ENCODE measurements at regions not wholly inside any gene's neighbourhood (a gene's known extent, or its start where the extent isn't known, plus 50 kb on each side); places are given as distances from the start of the nearest gene placed in this dataset.

DNA sequence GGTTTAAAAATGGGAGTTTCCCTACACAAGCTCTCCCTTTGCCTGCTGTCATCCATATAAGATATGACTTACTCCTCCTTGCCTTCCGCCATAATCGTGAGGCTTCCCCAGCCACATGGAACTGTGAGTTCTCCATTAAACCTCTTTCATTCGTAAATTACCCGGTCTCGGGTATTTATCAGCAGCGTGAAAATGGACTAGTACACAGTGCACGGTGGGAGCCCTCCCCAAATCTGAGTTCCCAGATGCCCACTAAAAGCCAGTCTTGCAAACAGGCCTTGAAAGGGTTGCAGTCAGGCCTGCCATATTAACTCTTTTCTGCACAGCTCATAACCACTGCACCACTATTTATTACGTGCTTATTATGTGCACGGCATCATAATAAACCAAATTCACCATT lies 400.9 kb downstream of the PRDM2 start:
- Histone ChIP-seq H3K27ac (ENCODE audit: low read depth in 1 of 2, low read length in 2 of 2) (no peak overlapping the region), H2AFZ (ENCODE audit: insufficient read depth, low read depth, low read length, poor library complexity, severe bottlenecking) (no peak overlapping the region), H3K36me3 (replicated peaks in 1 of 2; ENCODE audit: control insufficient read depth in 1 of 2, insufficient read depth in 2 of 2, low read length in 2 of 2) (no peaks in the 10 kb centered on the region), H3K79me2 (ENCODE audit: insufficient read depth, low read length) (no peaks in the 10 kb centered on the region), H3K9me3 (replicated peaks in 1 of 2; ENCODE audit: control insufficient read depth in 1 of 2, insufficient read depth in 1 of 2, low read length in 2 of 2) (no peaks in the 10 kb centered on the region), H4K20me1 (ENCODE audit: insufficient read depth, low read length) (no peaks in the 10 kb centered on the region), H3K27me3 (ENCODE audit: control insufficient read depth in 2 of 2, insufficient read depth in 2 of 2, low read length in 2 of 2) (no peaks in the 10 kb centered on the region), H3K4me3 (replicated peaks in 1 of 3; ENCODE audit: low read depth in 2 of 3, low read length in 3 of 3) (no peak overlapping the region), H3K4me1 (ENCODE audit: control insufficient read depth in 1 of 2, insufficient read depth in 2 of 2, low read length in 2 of 2) (no peaks in the 10 kb centered on the region), H3K9ac (ENCODE audit: insufficient read depth, low read length, poor library complexity, severe bottlenecking) (no peak overlapping the region), H3K4me2 (replicated peaks; ENCODE audit: extremely low read depth, low read length, poor library complexity, severe bottlenecking) (no peak overlapping the region)
- Mint-ChIP-seq H3K36me3 (no peaks in the 10 kb centered on the region), H3K9me3 (peaks cover 0 to 4% (median 1%) of the 10 kb centered on the region in 7 donors), H3K27me3 (ENCODE audit: low read depth in 3 of 3) (peaks cover 2 to 10% (median 3%) of the 10 kb centered on the region in 3 donors), H3K4me3 (no peak overlapping the region), H3K27ac (no peak overlapping the region), H3K4me1 (no peaks in the 10 kb centered on the region)
- intact Hi-C loops (cut with micrococcal nuclease) = no loop called here
- no peak for TF ChIP-seq CTCF (IDR thresholded peaks at IDR 0.05)
- no peak for DNase-seq
- 97% methylated on average over 7 of the region's 9 CpGs for WGBS (ENCODE audit: insufficient coverage)

GRCh38 chr1:14102180-14102579 lies 402.2 kb downstream of the PRDM2 start:
- no peaks in the 10 kb centered on the region for H3K36me3 Mint-ChIP-seq
- WGBS (ENCODE audit: insufficient coverage) = 93% methylated on average over 7 of the region's 9 CpGs

More at GRCh38 chr1:14102180-14102579, 402.2 kb downstream of the PRDM2 start:
- H3K9ac ChIP-seq (ENCODE audit: insufficient read depth, low read length, poor library complexity, severe bottlenecking) = no peak overlapping the region
- H3K4me2 ChIP-seq (replicated peaks; ENCODE audit: extremely low read depth, low read length, poor library complexity, severe bottlenecking) = no peak overlapping the region
- Mint-ChIP-seq H3K9me3 (peaks cover 0 to 4% (median 1%) of the 10 kb centered on the region in 7 donors), H3K27ac (no peak overlapping the region), H3K4me3 (no peak overlapping the region), H3K4me1 (no peaks in the 10 kb centered on the region), H3K27me3 (ENCODE audit: low read depth in 3 of 3) (peaks cover 2 to 8% (median 3%) of the 10 kb centered on the region in 3 donors)
- DNase-seq = no peak
- no peaks in the 10 kb centered on the region for H3K9me3 ChIP-seq (replicated peaks in 1 of 2; ENCODE audit: control insufficient read depth in 1 of 2, insufficient read depth in 1 of 2, low read length in 2 of 2)
- no peak for TF ChIP-seq CTCF (IDR thresholded peaks at IDR 0.05)
- H3K27ac ChIP-seq (ENCODE audit: low read depth in 1 of 2, low read length in 2 of 2) = no peak overlapping the region
- no peaks in the 10 kb centered on the region for H3K36me3 ChIP-seq (replicated peaks in 1 of 2; ENCODE audit: control insufficient read depth in 1 of 2, insufficient read depth in 2 of 2, low read length in 2 of 2)
- no peak overlapping the region for H3K4me3 ChIP-seq (replicated peaks in 1 of 3; ENCODE audit: low read depth in 2 of 3, low read length in 3 of 3)
- H2AFZ ChIP-seq (ENCODE audit: insufficient read depth, low read depth, low read length, poor library complexity, severe bottlenecking) = no peak overlapping the region
- H3K27me3 ChIP-seq (ENCODE audit: control insufficient read depth in 2 of 2, insufficient read depth in 2 of 2, low read length in 2 of 2) = no peaks in the 10 kb centered on the region
- no peaks in the 10 kb centered on the region for H4K20me1 ChIP-seq (ENCODE audit: insufficient read depth, low read length)
- intact Hi-C loops (cut with micrococcal nuclease) = no loop called here
- H3K4me1 ChIP-seq (ENCODE audit: control insufficient read depth in 1 of 2, insufficient read depth in 2 of 2, low read length in 2 of 2) = no peaks in the 10 kb centered on the region
- no peaks in the 10 kb centered on the region for H3K79me2 ChIP-seq (ENCODE audit: insufficient read depth, low read length)
